ENCODE measurements at regions not wholly inside any gene's neighbourhood (a gene's known extent, or its start where the extent isn't known, plus 50 kb on each side); places are given as distances from the start of the nearest gene placed in this dataset.

DNA sequence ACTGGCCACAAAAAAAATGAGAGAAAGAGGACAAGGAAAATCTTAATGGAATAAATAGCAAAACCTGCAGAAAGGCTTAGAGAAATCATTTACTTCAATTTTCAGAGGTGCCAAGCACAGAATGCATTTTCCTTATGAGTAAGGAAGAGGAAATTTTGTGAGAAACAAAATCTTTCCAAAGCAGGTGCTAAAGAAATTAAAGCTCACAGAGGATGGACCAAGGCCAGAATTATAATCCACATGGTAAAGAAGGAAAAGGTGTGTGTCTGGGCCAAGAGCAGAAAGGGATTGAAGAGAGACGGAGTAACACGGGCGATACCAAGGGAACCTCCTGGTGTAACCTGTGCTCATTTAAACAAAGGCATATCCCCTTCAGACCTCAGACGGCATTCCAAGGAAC is 340.0 kb upstream of the NFIA start:
- TF ChIP-seq, protein P1, sequence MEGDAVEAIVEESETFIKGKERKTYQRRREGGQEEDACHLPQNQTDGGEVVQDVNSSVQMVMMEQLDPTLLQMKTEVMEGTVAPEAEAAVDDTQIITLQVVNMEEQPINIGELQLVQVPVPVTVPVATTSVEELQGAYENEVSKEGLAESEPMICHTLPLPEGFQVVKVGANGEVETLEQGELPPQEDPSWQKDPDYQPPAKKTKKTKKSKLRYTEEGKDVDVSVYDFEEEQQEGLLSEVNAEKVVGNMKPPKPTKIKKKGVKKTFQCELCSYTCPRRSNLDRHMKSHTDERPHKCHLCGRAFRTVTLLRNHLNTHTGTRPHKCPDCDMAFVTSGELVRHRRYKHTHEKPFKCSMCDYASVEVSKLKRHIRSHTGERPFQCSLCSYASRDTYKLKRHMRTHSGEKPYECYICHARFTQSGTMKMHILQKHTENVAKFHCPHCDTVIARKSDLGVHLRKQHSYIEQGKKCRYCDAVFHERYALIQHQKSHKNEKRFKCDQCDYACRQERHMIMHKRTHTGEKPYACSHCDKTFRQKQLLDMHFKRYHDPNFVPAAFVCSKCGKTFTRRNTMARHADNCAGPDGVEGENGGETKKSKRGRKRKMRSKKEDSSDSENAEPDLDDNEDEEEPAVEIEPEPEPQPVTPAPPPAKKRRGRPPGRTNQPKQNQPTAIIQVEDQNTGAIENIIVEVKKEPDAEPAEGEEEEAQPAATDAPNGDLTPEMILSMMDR (IDR thresholded peaks at IDR 0.05; ENCODE audit: low read depth, low read length): no peak
- TF ChIP-seq EZH2phosphoT487 (IDR thresholded peaks at IDR 0.05; ENCODE audit: low read depth): no peak

Measured in OCI-LY3 (cell line).